ENCODE measurements at regions not wholly inside any gene's neighbourhood (a gene's known extent, or its start where the extent isn't known, plus 50 kb on each side); places are given as distances from the start of the nearest gene placed in this dataset.

DNA sequence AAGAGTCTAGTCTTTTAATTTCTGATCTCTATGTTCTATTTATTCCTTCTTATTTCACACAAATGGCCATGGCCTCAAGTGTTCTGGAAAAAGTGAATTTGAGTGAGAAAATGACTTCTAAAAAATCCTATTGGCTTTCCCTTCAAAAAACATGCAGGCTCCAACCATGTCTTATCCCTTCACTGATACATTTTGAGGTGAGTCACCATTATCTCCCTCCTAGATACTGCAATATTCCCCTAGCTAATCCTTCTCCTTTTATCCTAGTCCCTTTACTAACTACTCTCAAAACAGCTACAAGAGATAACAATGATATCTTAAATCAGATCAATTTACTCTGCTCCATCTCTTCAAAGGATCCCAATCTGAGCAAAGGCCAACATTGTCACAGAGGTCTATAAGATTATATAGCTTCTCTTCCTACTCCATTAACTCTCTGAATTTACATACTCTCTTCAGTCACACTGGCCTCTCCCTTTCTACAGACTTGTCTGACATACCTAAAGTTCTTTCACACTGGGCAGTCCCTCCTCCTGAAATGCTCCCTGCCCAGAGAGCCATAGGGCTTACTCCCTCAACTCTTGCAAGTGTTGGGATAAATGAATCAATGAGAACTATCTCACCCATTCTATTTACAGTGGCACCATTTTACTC, 129.2 kb downstream of the TENT5A start:
- TF ChIP-seq CTCF (conservative IDR thresholded peaks at IDR 0.05; ENCODE audit: low read length) (no peak), EZH2phosphoT487 (IDR thresholded peaks at IDR 0.05; ENCODE audit: borderline replicate concordance, low read depth, low read length) (no peak)
